ENCODE measurements at regions not wholly inside any gene's neighbourhood (a gene's known extent, or its start where the extent isn't known, plus 50 kb on each side); places are given as distances from the start of the nearest gene placed in this dataset.

DNA sequence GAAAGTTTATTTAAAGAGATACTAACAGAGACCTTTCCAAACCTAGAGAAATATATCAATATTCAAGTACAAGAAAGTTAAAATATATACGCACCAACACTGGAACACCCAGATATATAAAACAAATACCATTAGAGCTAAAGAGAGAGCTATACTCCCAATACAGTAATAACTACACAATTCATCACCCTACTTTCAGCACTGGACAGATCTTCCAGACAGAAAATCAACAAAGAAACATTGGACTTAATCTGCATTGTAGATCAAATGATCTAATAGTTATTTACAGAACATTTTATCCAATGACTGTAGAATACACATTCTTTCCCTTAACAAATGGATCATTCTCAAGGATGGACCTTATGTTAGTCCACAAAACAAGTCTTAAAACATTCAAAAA is 311.9 kb downstream of the METTL15 start:
- no peak overlapping the region for H3K27ac ChIP-seq (ENCODE audit: poor library complexity, severe bottlenecking)
- no peaks in the 10 kb centered on the region for H3K27me3 ChIP-seq (ENCODE audit: insufficient read depth, poor library complexity, severe bottlenecking)
- H3K36me3 ChIP-seq (ENCODE audit: low read depth): no peaks in the 10 kb centered on the region
- DNase-seq (ENCODE audit: low spot score): no peak
- H3K4me1 ChIP-seq (ENCODE audit: insufficient read depth, poor library complexity, severe bottlenecking): no peaks in the 10 kb centered on the region
- no peak for ATAC-seq (ENCODE audit: low read depth)
- H3K9me3 ChIP-seq (ENCODE audit: severe bottlenecking): no peaks in the 10 kb centered on the region
- no peak overlapping the region for H3K4me3 ChIP-seq (ENCODE audit: severe bottlenecking)
- TF ChIP-seq, protein P1, sequence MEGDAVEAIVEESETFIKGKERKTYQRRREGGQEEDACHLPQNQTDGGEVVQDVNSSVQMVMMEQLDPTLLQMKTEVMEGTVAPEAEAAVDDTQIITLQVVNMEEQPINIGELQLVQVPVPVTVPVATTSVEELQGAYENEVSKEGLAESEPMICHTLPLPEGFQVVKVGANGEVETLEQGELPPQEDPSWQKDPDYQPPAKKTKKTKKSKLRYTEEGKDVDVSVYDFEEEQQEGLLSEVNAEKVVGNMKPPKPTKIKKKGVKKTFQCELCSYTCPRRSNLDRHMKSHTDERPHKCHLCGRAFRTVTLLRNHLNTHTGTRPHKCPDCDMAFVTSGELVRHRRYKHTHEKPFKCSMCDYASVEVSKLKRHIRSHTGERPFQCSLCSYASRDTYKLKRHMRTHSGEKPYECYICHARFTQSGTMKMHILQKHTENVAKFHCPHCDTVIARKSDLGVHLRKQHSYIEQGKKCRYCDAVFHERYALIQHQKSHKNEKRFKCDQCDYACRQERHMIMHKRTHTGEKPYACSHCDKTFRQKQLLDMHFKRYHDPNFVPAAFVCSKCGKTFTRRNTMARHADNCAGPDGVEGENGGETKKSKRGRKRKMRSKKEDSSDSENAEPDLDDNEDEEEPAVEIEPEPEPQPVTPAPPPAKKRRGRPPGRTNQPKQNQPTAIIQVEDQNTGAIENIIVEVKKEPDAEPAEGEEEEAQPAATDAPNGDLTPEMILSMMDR (IDR thresholded peaks at IDR 0.05; ENCODE audit: poor library complexity, severe bottlenecking): no peak

DNA sequence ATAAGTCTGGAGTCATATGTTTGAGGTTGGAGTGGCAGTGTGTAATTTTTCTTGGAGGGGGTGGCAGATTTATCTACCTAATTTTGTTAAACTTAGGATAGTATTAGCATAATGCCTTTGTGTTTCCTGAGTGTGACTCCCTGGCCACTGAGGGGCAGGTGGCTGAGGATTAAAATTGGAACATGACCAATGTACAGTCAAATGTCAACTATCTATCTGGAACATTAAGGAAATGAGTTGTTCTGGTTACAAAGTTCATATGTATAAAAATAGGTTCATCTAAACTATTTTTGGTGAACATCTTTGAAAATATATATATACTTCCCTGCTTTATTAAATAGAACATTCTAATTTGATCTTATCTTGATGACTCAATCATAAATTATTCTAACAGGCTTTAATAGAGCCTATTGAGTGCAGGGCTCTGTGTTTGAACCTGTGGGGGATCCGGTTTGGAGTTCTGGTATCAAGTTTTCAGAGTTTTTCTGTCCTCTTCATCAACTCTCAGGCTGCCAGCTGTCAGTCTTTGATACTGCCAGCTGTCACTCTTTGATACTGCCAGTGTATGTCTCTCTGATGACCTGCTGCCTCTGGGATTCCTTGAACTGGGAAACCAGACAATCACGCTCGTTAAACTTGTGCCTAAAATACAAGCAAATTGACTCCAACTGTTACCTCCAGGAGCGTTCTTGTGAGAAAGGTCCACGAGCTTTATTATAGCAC is 309.6 kb downstream of the METTL15 start:
- no peaks in the 10 kb centered on the region for H3K4me1 ChIP-seq (ENCODE audit: insufficient read depth, poor library complexity, severe bottlenecking)
- H3K4me3 ChIP-seq (ENCODE audit: severe bottlenecking): no peak overlapping the region
- no peaks in the 10 kb centered on the region for H3K27me3 ChIP-seq (ENCODE audit: insufficient read depth, poor library complexity, severe bottlenecking)
- DNase-seq (ENCODE audit: low spot score) (no peak), ATAC-seq (ENCODE audit: low read depth) (no peak)
- no peaks in the 10 kb centered on the region for H3K36me3 ChIP-seq (ENCODE audit: low read depth)
- H3K27ac ChIP-seq (ENCODE audit: poor library complexity, severe bottlenecking): no peak overlapping the region
- H3K9me3 ChIP-seq (ENCODE audit: severe bottlenecking): no peaks in the 10 kb centered on the region
- TF ChIP-seq, protein P1 (IDR thresholded peaks at IDR 0.05; ENCODE audit: poor library complexity, severe bottlenecking): no peak

DNA sequence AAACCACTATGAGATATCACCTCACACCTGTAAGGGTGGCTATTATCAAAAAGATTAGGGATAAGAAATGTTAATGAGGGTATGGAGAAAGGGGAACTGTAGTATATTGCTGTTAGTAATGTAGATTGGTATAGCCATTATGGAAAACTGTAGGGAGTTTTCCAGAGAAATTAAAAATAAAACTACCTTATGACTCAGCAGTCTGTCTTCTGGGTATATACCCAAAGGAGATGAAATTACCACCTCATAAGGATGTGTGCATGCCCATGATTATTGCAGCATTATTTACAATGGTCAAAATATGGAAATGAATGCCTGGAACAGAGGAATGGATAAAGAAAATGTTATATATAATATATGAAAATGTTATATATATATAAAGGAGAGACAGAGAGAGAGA is 303.8 kb downstream of the METTL15 start:
- TF ChIP-seq, protein P1 (IDR thresholded peaks at IDR 0.05; ENCODE audit: poor library complexity, severe bottlenecking): no peak

DNA sequence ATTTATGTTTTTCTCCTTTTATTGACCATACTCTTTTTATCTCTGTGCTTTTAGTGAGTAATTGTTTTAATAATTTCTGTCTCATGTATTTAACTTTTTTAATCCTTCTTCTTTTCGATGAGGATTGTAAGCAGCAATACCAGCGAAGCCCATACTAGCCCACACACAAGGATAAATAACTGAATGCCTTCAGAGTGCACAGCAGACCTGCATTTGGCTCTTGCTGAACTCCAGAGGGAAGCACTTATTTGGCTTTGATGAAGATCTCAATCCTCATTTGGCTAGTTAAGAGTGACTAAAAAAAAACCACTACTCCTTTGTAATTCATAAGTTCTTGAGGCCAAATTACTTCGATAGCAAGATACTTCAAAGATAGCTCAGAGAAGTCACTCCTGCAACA is 293.3 kb downstream of the METTL15 start:
- Histone ChIP-seq H3K27ac (ENCODE audit: poor library complexity, severe bottlenecking) (no peak overlapping the region), H3K36me3 (ENCODE audit: low read depth) (no peaks in the 10 kb centered on the region)

More for the DNA sequence above, 303.8 kb downstream of the METTL15 start:
- Histone ChIP-seq H3K36me3 (ENCODE audit: low read depth) (no peaks in the 10 kb centered on the region), H3K27me3 (ENCODE audit: insufficient read depth, poor library complexity, severe bottlenecking) (no peaks in the 10 kb centered on the region), H3K4me3 (ENCODE audit: severe bottlenecking) (no peak overlapping the region), H3K4me1 (ENCODE audit: insufficient read depth, poor library complexity, severe bottlenecking) (no peaks in the 10 kb centered on the region), H3K27ac (ENCODE audit: poor library complexity, severe bottlenecking) (no peak overlapping the region), H3K9me3 (ENCODE audit: severe bottlenecking) (peaks cover 2% of the 10 kb centered on the region)
- no peak for ATAC-seq (ENCODE audit: low read depth)
- DNase-seq (ENCODE audit: low spot score): no peak

More for the DNA sequence above, 293.3 kb downstream of the METTL15 start:
- no peak for DNase-seq (ENCODE audit: low spot score)
- no peak overlapping the region for H3K4me3 ChIP-seq (ENCODE audit: severe bottlenecking)
- TF ChIP-seq, protein P1 (IDR thresholded peaks at IDR 0.05; ENCODE audit: poor library complexity, severe bottlenecking): no peak
- no peak for ATAC-seq (ENCODE audit: low read depth)
- no peaks in the 10 kb centered on the region for H3K4me1 ChIP-seq (ENCODE audit: insufficient read depth, poor library complexity, severe bottlenecking)
- no peaks in the 10 kb centered on the region for H3K27me3 ChIP-seq (ENCODE audit: insufficient read depth, poor library complexity, severe bottlenecking)
- H3K9me3 ChIP-seq (ENCODE audit: severe bottlenecking): no peaks in the 10 kb centered on the region

Measured in RWPE2 (cell line).